HG03432 (cell line): ENCODE measurements at regions not wholly inside any gene's neighbourhood (a gene's known extent, or its start where the extent isn't known, plus 50 kb on each side); places are given as distances from the start of the nearest gene placed in this dataset.
"Not testable (repeated sequence)": the region's sequence is repeated elsewhere in the genome, so short reads cannot be mapped to it uniquely, and the experiment has no call there.

Experiments used
- ATAC-seq: cut with Tn5 transposase; IDR thresholded peaks from one replicate; pipeline ENCODE4 v1.9.1; 2021; ENCODE audit warnings: mild to moderate bottlenecking, moderate library complexity; ENCODE audit not compliant: unreplicated experiment

DNA sequence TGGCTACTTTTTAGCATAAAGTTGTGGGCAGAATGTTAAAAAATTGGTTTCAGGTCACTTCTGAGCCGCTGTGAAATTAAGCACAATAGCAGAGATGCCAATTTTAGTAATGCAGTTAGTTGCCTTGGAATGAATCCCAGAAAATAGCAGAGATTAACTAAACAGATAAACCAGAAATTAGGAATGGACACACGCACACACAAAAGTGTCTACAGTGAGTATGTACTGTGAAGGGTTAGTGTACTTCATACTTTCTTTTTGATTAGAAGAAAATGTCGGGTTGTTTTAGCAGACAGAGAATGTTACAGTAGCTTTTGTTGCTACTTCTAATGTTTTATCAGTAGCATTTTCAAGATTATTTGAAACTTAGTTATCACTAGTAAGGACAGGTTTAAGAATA, 106.7 kb downstream of the LEPR start:
- no peak for ATAC-seq

DNA sequence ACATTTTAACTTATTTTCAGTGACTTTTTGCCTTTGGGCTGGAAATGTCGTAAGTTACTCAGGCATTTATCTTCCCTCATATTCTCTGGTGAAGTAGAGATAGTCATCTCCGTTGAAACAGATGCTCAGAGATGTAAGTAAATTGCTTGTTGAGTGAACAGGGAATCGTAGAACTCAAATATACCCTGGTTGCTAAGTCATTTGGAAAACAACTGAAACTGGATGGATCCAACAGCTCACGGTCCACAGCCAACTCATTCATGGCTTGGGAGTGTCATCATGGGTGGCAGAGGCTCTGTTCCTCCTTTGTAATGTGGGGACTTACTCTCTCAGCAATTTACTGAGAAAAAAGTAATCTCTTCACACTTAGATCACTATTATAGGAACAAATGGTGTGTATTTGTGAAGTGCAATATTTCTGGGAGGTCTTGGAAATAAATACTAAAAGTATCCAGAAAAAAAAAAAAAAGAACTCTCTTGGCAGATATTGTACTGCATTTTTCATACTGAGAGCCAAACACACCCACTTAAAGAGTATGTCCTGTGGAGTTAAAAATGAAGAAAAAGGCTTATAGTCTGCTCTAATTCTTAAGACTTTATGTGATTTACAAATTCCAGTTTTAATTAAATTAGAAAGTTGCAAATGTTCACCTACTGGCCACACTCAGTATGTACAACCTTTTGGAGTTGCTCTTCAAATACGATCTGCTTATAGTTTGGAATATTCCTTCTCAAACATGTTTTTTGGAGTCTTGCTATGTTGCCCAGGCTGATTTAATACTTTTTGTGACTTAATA, 107.4 kb downstream of the LEPR start:
- no peak for ATAC-seq

DNA sequence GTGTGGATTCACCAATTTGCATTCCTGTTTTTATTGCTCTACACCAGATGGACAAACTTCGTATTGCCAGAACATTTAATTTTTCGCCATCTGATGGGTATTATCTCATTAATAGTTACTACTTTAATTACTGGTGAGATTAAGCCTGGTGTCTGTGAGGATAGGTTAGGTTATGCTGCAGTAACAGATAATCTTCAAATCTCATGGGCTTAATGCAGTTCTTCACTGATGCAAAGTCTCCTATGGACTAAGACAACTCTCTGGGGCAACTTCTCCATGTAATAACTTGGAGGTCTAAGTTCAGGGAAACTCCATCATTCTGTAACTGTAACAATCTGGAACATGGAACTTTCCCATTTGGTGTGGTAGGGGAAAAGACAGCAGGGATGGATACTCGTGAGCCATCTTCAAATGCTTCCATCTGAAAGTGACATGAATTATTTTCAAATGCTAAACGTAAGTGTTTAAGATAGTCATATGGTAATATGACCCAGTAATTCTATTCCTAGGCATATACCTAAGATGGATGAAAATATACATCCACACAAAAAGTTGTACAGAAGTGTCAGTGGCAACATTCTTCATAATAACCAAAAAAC, 111.6 kb downstream of the LEPR start:
- no peak for ATAC-seq

DNA sequence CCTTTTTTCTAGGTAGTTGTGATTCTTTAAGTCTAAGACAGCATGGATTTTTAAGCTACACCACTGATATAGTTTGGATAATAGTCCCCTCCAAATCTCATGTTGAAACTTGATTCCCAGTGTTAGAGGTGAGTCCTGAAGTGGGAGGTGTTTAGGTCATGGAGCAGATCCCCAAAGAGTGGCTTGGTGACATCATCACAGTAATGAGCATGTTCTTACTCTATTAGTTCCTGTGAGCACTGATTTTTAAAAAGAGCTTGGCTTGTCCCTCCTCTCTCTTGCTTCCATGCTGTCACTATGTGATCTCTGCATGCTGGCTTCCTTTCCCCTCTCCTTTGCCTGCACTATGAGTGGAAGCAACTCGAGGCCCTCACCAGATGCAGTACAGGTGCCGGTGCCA, 115.5 kb downstream of the LEPR start:
- no peak for ATAC-seq

DNA sequence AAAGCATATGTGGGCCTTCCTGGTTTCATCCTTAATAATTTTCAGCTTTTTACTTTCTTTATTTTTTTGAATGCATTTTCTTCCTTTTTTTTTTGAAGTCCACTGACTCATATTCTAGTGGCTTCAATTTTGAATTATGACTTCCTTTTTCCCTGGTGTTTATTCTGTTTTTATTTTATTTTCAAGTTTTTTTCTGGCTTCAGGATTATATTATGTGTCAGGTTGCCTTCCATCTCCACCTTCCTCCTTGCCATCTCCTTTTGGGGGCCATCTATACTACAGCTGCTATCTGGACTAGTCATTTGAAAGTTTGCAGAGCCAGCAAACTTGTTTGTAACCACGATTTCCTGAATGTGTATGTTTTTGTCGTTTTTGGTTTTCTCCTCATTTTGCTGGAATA, 117.6 kb downstream of the LEPR start:
- no peak for ATAC-seq

DNA sequence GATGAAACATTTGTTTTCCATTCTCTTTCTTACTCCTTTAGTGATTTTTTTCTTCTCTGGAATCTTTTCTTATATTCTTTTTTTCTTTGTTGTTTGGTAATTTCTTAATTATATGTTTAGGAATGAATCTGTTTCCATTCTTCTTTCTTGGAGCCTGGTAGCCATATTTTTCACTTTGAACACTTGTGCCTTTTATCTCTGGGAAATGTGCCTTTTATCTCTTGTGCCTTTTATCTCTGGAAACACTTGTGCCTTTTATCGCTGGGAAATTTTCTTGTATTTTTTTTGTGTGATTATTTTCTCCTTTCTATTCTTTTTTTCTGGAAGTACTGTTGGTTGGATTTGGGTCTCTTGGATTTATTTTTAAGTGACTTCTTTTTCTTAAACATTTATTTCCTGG, 118.2 kb downstream of the LEPR start:
- ATAC-seq: no peak

DNA sequence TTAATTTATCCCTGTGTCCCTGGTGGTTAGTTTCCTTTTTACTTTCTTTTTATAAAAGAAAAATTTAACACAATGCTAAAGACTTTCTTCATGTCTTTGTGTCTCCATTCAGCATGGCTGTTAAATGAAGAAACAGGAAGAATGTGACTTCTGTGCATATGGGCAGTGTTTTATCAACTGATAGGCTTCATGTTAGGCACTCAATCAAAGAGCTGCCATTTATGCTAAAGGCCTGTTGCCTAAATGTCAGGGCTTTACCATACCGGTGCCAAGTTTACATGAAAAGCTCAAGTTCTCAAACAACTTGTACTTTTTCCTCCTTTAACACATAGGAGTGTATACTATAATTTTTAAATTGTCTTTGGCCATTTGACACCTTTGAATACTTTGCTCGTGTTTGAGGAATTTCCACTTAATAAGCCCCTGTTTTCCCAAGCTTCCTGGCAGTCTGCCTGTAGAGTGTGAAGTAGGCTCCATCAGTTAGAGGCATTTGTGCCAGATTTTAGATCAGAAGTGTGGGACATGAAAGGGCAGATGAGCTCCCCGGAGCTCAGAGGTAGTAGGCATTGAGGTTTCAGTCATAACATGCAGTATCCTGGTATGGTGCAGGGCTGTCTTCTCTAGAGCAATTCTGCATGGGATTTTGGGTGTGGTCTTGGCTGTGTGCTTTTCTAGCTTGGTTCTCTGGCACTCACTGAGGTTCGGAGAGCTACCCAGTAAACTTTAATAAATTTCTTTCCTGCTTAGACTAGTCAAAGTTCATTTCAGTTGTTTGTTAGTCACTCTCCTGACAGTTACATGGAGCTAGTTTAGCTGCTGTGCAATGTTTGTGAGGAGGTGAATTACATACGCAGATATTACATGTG, 119.0 kb downstream of the LEPR start:
- ATAC-seq: no peak

DNA sequence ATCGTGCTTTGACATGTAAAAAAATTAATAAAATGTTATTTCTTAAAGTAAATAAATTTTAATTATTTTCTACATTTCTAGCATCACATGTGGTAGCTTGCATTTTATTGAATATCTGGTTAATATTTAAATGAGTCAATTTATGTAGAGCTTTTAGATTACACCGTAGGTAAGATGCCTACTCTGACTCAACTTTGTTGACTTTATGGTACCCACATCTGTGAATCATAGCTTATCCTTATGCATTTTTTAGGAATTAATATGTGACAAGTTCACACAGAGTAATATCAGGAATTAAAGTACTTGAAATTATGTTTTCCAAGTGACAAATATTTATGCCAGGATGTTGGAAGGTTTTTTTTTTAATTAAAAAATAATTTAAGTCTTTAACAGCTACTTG, 120.7 kb downstream of the LEPR start:
- ATAC-seq: no peak

DNA sequence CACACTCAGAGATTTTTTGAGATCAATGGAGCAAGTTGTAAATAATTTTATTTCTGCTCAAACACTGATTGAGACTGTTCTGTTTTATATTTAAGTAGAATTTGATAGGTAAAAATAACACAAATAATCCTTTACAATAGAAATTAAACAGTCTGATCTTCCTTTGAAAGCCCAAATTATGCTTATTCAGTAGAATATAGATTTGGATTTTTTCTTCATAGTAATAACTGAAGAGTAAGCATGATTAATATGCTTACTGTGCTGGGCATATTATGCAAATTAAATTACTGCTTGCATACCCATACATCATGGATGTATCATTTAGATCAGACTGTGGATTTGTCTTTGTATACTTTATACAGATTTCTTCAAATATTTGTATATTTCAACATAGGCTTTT, 121.4 kb downstream of the LEPR start:
- no peak for ATAC-seq

DNA sequence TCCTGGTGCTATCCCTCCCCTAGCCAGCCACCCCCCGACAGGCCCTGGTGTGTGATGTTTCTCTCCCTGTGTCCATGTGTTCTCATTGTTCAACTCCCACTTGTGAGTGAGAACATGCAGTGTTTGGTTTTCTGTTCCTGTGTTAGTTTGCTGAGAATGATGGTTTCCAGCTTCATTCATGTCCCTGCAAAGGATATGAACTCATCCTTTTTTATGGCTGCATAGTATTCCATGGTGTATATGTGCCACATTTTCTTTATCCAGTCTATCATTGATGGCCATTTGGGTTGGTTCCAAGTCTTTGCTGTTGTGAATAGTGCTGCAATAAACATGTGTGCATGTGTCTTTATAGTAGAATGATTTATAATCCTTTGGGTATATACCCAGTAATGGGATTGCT, 122.1 kb downstream of the LEPR start:
- not testable (repeated sequence) for ATAC-seq

DNA sequence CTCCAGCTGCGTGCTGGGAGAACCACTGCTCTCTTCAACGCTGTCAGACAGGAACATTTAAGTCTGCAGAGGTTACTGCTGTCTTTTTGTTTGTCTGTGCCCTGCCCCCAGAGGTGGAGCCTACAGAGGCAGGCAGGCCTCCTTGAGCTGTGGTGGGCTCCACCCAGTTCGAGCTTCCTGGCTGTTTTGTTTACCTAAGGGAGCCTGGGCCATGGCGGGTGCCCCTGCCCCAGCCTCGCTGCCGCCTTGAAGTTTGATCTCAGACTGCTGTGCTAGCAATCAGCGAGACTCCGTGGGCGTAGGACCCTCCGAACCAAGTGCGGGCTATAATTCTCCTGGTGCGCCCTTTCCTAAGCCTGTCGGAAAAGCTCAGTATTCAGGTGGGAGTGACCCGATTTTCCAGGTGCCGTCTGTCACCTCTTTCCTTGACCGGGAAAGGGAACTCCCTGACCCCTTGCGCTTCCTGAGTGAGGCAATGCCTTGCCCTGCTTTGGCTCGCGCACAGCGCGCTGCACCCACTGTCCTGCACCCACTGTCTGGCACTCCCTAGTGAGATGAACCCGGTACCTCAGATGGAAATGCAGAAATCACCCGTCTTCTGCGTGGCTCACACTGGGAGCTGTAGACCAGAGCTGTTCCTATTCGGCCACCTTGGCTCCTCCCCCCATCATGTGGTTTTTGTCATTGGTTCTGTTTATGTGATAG, 130.0 kb downstream of the LEPR start:
- not testable (repeated sequence) for ATAC-seq

DNA sequence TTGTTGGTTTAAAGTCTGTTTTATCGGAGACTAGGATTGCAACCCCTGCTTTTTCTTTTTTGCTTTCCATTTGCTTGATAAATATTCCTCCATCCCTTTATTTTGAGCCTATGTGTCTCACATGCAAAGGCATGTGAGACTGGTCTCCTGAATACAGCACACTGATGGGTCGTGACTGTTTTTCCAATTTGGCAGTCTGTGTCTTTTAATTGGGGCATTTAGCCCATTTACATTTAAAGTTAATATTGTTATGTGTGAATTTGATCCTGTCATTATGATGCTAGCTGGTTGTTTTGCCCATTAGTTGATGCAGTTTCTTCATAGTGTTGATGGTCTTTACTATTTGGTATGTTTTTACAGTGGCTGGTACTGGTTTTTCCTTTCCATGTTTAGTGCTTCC, 132.0 kb downstream of the LEPR start:
- ATAC-seq: not testable (repeated sequence)

DNA sequence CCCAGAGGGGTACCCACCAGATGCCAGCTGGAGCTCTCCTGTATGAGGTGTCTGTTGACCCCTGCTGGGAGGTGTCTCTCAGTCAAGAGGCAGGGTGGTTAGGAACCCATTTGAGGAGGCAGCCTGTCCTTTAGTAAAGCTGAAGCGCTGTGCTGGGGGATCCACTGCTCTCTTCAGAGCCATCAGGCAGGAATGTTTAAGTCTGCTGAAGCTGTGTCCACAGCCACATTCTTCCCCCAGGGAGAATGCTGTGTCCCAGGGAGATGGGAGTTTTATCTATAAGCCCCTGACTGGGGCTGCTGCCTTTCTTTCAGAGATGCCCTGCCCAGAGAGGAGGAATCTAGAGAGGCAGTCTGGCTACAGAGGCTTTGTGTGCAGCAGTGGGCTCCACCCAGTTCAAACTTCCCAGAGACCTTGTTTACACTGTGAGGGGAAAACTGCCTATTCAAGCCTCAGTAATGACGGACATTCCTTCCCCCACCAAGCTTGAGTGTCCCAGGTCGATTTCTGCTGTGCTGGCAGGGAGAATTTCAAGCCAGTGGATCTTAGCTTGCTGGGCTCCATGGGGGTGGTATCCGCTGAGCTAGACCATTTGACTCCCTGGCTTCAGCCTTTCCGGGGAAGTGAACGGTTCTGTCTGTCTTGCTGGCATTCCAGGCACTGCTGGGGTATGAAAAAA, 133.8 kb downstream of the LEPR start:
- not testable (repeated sequence) for ATAC-seq

DNA sequence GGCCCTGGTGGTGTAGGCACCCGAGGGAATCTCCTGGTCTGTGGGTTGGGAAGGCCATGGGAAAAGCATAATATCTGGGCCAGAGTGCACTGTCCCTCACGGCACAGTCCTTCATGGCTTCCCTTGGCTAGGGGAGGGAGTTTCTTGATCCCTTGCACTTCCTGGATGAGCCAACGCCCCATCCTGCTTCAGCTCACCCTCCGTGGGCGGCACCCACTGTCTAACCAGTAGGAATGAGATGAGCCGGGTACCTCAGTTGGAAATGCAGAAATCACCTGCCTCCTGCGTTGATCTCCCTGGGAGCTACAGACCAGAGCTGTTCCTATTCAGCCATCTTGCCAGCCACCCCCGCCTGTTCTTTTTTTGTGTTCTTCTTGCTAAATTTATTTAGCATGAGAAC, 134.4 kb downstream of the LEPR start:
- ATAC-seq: no peak

DNA sequence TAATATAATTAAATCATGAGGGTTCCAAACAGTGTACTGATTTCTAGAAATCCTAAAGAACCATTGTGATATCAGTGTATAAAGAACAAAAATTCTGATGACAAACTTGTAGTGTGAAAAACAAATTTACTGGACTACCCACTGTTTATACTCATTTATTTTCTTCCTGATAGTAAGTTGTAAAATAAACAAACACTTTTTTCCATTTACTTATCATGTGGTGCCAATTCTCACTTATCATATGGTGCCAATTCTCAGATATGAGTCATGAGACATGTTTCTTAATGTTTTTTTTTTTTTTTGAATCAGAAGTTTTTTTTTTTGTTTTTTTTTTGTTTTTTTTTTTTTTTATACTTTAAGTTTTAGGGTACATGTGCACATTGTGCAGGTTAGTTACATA, 137.7 kb downstream of the LEPR start:
- ATAC-seq: no peak

DNA sequence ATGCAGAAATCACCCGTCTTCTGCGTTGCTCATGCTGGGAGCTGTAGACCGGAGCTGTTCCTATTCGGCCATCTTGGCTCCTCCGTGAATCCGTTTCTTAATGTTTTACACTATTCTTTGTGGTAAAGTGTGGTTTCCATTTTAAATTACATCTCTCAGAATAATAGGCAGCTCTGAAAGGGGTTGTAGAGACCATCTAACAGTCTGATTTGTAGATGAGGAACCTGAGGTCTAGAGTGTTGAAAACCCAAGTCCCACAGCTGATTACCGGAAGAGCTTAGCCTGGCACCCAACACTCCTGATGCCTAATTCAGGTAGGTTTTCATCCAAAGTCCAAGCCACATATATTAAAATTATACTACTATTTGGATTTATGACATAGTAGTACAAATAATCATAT, 144.0 kb downstream of the LEPR start:
- ATAC-seq: no peak

DNA sequence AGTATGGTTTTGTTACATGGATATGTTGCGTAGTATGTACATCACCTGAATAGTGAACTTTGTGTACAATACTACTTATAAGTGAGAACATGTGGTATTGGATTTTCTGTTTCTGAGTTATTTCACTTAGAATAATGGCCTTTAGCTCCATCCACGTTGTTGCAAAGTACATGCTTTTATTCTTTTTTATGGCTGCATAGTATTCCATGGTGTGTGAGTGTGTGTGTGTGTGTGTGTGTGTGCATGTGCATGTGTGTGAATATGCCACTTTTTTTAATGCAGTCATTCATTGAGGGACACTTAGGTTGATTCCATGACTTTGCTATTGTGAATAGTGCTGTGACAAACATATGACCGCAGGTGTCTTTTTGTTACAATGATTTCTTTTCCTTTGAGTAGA, 147.8 kb downstream of the LEPR start:
- ATAC-seq: no peak

DNA sequence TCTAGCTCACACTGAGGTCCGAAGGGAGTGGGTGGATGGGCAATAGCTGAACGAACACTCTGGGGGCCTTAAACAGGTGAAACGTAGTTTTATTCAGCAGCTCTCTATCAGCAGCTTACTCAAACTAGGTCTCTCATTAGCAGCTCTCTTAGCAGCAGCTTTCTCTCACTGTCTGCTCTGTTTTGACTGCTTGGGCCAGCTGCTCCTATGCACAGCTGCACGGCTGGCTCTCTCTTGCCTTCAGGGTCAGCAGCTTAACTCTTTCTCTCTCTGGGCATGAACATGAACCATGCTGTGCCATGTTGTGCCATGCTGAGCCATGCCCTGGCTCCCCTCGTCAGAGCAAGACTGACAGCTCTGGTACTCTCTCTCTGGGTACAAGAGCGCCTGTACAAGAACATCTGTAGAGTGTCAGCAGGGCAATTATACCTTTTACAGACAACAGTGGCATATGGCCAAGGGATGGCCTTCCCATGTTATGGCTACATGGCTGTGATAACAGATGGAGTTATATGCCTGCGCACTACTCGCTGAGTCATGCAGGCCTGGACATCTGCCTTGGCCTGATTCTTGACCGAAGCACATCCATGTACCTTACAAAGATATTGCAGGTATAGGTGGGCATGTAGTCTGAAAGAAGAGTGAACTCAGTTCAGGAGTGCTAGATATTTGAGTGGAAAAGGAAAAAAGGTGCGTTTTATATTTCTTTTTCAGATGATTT, 152.4 kb downstream of the LEPR start:
- no peak for ATAC-seq

DNA sequence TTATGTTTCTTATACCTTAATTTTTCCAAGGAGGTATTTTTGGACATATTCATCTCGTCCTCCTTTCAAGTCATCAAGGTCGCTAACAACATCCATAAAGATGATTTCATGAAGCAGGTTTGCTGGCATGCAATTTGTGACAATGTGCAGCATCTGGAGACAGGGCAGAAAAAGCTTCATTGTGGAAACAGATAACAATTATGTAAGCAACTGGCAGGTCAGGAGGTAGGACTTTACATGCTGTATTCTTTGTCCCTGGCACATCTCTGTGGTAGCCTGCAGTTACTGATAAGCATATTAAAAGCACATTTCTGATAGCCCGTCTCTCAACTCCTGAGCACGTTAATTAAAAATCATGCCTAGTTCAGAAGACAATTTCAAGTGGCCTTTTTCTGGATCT, 156.8 kb downstream of the LEPR start:
- ATAC-seq: no peak

DNA sequence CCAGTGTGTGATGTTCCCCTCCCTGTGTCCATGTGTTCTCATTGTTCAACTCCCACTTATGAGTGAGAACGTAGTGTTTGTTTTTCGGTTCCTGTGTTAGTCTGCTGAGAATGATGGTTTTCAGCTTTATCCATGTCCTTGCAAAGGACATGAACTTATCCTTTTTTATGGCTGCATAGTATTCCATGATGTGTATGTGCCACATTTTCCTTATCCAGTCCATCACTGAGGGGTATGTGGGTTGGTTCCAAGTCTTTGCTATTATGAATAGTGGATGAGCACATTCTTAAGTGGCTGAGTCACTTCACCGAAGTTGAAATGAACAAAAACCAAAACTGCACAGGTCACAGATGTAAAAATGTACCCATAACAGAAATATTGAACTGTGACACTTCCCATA, 157.5 kb downstream of the LEPR start:
- ATAC-seq: not testable (repeated sequence)
